Hepatocyte (in vitro differentiated cells): ENCODE measurements at regions not wholly inside any gene's neighbourhood (a gene's known extent, or its start where the extent isn't known, plus 50 kb on each side); places are given as distances from the start of the nearest gene placed in this dataset.

ENCODE experiments used
- CTCF ChIP-seq: fragments of 200-600 bp; sonication (generic); IDR thresholded peaks from 2 replicates; pipeline ENCODE4 v1.5.1; 2016; ENCODE audit warnings: antibody characterized with exemption, mild to moderate bottlenecking; ENCODE audit not compliant: poor library complexity
- EZH2 ChIP-seq: fragments of 200-600 bp; sonication (generic); IDR thresholded peaks from 2 replicates; pipeline ENCODE4 v1.6.1; 2016; ENCODE audit warnings: antibody characterized with exemption, mild to moderate bottlenecking, borderline replicate concordance
- EZH2phosphoT487 ChIP-seq: fragments of 200-600 bp; sonication (generic); IDR thresholded peaks from one replicate; pipeline ENCODE4 v1.6.1; 2018; ENCODE audit warnings: antibody characterized with exemption, mild to moderate bottlenecking, low read depth, moderate library complexity; ENCODE audit not compliant: unreplicated experiment, severe bottlenecking

- TF ChIP-seq CTCF (no peak), EZH2 (no peak), EZH2phosphoT487 (no peak)
Measured at GRCh38 chr3:124243177-124243859, 251.4 kb upstream of the ROPN1 start.
